IPS-NIHi7 (cell line): ENCODE measurements at regions not wholly inside any gene's neighbourhood (a gene's known extent, or its start where the extent isn't known, plus 50 kb on each side); places are given as distances from the start of the nearest gene placed in this dataset.
A peak's percentile ranks its signal among the peaks of the same experiment; 100 is the strongest.

Source experiments
- DNase-seq: peaks from one replicate; pipeline ENCODE4 v3.0.0; 2012; ENCODE audit warnings: mixed read lengths; ENCODE audit errors: extremely low spot score

DNA sequence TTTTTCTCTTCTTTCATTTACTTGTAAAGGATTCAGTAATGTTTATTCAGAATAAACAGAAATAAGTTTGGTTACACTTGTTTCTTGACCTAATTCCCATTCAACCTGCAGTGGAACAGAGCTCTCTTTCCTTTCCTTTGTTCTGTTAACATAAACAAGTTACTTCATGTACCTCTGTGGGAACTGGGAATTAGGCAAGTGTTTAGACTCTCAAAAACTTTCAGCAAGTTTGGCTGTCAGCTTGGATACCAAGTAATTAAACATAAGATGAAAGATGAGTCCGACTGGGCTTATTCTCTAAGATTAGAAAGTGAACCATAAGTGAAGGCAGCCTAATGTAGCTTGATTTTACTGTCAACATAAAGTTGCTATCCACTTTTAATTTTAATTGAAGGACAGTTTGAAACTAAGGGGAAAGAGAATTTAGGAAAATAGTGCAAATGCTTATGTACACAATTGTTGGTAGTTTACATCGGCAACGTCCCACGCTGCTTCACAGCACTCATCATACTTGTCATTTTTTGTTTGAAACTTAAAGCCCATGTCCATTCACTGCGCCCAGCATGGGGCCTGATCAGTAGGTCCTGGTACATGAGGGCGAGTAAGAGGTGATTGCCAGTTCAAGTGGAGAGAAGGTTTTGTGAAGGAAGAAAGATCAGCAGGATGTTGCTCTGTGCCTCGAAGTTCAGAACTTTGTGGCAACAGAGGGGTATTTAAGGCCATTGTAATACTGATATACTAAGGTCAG, 113.0 kb downstream of the PLEKHG1 start:
- no peak for DNase-seq

- no peak for DNase-seq
These were observed 113.8 kb downstream of the PLEKHG1 start for GRCh38 chr6:150713487-150713886.

DNA sequence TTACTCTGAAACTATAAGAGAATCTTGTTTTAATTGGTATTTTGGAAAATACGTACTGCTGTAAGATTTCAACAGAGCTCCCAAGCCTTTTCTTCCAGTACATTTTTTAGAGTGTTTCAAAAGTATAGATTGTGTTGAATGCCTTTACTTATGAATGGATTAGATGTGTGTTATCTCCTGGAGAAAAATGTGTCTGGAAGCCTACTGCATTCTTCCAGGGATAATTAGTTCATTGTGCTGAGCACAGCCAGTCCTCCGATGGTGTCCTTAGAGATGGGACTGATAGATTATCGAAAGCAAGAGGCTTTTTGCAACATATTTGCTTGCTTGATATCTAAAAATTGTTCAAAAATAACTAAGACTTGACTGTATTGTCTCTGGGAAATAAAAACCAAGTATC, 114.2 kb downstream of the PLEKHG1 start:
- no peak for DNase-seq

DNA sequence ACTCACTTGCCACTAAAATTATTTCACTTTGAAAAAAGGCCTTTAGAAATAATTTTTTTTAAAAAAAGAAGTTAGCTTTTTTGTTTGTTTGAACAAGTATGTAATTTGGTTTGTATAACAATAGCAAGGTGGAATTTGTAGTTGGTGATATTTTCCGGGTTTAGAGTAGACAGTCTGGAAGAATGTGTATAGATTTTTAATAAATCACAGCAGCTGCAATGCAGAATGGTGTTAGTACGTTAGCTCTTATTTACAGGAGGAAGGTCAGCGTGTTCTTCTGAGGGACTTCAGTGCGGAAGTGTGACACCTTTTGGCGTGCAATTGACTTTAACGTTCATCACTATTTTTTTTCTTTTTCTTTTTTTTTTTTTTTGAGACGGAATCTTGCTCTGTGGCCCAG, 115.4 kb downstream of the PLEKHG1 start:
- DNase-seq: no peak

DNA sequence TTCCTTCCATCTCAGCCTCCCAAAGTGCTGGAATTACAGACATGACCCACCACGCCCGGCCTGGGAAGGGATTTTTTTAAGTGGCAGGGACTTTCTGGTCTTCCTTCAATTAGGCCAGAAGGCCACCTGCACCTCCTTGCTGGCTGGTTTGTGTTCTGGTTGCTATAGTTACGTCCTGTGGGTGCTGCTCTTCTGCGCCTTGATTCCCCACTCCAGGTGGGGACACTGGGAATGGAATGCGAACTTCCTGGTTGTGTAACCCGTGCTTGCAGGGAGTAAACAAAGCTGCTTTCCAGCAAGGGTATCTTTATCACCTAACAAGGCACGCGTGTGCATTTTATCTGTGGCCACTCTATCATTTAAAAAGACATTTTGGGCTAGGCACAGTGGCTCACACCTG, 117.7 kb downstream of the PLEKHG1 start:
- DNase-seq: no peak

DNA sequence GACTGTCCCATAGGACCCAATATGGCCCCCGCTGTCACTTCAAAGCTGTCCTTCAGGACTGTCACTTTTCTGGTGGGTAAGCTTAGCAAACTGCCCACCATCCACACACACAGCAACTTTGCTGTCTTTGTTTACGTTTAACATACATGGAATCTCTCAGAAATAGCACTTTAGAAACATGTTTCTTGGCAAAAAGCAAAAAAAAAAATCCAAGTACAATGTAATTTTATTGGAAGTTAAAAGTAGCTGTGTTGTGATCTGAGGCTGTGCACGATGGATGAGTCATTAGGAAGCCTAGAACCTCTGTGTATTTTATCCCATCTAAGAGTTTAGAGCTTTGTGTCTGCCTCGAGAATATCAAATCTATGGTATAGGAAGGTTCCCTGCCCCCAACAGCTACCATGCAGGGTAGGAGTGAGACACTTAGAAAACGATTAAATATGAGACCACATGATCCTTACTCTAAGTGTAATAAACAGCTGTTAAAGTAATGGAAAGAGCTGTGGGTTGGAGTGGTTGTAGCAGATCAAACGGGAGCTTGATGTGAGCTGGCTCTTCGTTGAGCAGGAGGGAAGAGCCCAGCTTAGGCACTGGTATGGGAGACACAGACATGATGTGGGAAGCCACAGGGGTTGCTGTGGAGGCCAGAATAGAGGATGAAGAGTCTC, 119.5 kb downstream of the PLEKHG1 start:
- no peak for DNase-seq

DNA sequence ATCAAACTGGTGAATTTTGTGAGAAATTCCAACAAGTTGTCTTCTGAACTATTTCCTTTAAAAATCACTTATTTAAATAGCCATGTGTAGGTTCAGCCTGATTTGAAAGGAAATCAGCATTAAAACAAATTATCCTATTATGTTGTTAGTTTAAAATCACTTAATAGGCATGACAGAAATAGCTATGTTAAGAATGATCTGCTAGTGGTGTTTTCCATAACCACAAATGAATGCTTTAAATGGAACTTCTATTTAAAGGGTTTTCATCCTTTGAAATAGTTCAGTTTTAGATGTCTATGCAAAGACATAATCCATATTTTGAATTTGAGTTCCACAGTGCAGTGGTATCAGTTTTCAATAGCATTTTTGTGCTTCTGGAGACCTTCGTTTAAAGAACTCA, 120.1 kb downstream of the PLEKHG1 start:
- no peak for DNase-seq

GRCh38 chr6:150720774-150721233, 121.1 kb downstream of the PLEKHG1 start:
- DNase-seq: peak; percentile 21

GRCh38 chr6:150721418-150722266, 122.0 kb downstream of the PLEKHG1 start:
- DNase-seq: no peak

- DNase-seq: no peak
These were observed 123.1 kb downstream of the PLEKHG1 start for GRCh38 chr6:150722614-150723344.

GRCh38 chr6:150723345-150723658, 123.6 kb downstream of the PLEKHG1 start:
- DNase-seq: no peak

DNA sequence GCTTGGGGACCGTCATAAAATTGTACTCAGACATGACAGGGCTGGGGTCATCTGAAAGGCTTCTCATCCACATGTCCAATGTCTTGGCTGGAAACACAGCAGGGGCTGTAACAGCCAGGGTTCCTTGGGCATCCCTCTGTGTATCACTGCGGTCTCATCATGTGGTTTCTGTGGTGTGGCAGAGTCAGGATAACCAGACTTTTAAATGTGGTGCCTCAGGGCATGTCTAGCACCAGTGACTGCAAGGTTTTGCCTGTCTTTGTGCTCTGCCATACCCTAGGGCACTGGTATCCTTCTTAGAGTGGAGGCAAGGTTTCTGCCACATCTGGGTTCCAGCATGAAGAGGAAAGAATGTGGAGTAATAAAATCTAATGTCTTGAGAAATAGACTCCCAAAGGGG, 124.2 kb downstream of the PLEKHG1 start:
- DNase-seq: no peak

GRCh38 chr6:150725795-150726194, 126.1 kb downstream of the PLEKHG1 start:
- DNase-seq: no peak

DNA sequence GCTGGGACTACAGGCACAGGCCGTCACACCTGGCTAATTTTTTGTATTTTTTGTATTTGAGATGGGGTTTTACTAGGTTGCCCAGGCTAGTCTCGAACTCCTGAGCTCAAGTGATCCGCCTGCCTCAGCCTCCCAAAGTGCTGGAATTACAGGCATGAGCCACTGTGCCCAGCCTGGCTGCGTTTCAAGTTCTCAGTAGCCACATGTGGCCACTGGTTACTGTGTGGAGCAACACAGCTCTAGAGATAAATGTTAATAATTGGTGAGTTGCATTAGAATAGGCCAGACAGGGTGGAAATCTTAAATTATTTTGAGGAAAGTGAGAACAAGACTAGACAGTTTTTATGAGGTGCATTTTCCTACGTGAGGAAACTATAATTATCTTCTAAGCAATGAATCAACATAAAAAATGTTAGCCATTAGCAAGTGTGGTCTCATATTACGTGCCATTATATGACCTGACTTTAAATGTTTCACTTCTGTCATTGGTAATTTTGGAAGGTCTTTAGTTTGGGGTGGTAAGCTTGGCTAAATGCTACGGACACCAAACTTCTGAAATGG, 129.6 kb downstream of the PLEKHG1 start:
- DNase-seq: no peak

DNA sequence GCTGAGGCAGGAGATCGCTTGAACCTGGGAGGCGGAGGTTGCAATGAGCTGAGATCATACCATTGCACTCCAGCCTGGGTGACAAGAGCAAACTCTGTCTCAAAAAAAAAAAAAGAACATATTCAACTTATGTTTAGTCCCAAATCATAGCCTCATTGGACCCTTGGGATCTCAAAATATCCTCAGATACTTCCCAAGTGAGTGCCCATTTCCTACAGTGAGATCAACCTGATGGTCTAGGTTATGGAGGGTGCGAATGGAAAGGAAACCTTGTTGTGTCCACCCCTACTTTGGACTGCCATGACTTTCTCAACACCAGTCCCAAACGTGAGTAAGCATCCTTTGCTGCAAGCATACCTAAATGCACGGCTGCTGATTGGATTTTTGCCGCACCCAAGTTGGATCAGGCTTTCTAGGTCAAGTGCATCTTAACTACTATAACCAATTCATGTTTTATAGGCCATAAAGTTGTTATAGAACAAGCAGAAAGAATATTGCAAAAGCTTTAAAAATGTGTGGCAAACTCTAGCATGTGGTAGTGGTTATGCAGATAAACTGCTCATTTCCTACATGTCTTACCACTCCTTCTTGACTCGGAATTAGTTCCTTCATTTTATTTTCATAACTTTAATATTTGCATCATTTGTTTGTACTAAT, 131.2 kb downstream of the PLEKHG1 start:
- no peak for DNase-seq

GRCh38 chr6:150732765-150733539, 132.6 kb upstream of the MTHFD1L start:
- no peak for DNase-seq

GRCh38 chr6:150733726-150734125, 131.8 kb upstream of the MTHFD1L start:
- no peak for DNase-seq

DNA sequence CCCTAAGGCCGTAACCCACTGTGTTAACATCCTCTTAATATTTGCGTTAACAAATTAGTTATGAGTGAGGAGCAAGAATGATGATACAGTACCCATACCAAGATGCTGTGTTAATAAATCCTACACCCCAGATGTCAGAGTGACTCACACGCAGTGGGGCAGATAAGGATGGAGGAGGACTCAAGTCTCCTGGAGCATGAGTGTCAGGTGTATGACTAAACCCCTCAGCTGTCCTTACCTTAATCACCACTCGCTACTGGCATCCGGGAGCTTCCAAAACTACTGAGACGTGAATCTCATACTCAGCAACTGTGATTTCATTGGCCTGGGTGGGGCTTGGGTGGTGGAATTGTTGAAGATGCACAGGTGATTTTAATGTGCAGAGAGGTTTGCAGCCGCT, 131.3 kb upstream of the MTHFD1L start:
- no peak for DNase-seq

DNA sequence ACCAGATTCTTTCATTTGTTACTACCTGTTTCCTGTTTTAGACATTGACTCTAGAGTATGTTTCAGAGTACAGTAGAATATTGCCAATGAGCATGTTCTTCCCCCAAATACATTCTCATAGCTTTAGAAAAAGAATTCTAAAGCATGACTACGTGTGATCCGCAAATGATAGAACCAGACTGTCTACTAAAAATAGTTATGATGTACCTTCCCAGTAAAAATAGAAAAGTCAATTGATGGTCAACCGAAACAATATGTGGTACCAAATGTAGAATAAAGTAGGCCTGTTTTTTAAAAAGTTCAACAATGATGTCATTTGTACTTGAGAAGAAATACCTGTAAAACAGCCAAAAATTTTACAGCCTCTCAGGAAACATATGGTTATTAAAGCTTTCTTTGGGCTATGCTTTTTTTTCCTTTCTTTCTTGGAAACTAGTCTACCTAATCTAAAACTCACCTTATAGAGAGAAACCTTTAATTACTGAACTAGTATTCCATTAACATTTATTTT, 130.1 kb upstream of the MTHFD1L start:
- no peak for DNase-seq

DNA sequence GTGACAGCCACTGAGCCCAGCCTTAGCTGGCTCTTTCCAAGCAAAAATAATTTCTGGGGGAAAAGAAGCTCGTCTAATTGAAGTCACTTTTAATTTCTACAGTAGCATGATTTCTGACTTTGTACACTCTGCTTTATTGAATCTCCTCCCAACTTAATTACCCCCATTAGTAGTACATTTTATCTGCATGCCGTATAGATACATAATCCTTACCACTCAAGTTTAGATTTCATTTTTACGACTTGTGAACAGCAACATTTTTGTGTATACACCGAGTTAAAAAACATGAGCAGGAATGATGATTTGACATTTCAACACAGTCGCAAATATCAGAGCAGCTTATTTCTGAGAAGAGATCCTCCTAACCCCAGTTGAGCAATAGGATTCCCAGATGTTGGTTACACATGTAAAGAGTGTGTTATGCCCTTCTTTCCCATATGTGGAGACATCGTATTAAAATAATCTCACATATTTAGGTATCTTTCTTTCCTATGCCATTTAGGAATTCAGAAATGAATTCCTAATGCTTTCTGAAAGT, 127.3 kb upstream of the MTHFD1L start:
- DNase-seq: no peak
